22Rv1 (cell line): ENCODE measurements at regions not wholly inside any gene's neighbourhood (a gene's known extent, or its start where the extent isn't known, plus 50 kb on each side); places are given as distances from the start of the nearest gene placed in this dataset.

ENCODE experiments used
- H3K27ac ChIP-seq: fragments of 450-650 bp; 2 replicates; pipeline ENCODE4 v1.5.1; 2017
- CTCF ChIP-seq: fragments of 450-650 bp; IDR thresholded peaks from 2 replicates; pipeline ENCODE4 v1.5.1; 2017; ENCODE audit warnings: mild to moderate bottlenecking
- ZFX ChIP-seq: fragments of 450-650 bp; IDR thresholded peaks from 2 replicates; pipeline ENCODE4 v1.6.1; 2017; ENCODE audit warnings: antibody characterized with exemption, borderline replicate concordance

DNA sequence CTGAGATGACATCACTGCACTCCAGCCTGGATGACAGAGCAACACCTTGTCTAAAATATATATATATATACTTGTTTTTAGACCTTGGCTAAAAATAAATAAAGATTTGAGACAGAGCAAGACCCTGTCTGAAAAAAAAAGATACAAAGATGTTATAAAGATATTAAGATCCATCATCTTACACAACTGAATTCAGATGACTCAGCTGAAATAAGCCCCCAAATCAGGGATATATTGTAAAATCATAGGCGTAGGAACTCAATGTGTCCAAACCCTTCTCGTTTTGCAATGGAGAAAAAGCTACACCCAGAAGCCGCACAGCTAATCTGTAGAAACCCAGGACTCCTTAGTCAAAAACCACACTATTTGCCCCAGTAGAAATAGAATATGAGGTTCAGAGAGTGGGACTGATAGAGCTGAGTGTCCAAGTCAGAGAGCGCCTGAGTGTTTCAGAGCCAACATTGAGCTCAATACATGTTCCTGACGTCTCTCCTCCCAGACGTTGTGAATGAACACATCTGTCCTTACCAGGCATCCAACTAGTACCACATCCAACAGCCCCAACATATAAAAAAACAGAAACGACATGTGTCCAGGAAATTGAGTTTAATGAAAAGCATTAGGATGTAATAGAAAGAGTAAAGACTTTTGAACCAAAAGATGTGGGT is 207.9 kb upstream of the BLID start:
- H3K27ac ChIP-seq, result no peak overlapping the region
- no peak for TF ChIP-seq ZFX
- TF ChIP-seq CTCF, result no peak

DNA sequence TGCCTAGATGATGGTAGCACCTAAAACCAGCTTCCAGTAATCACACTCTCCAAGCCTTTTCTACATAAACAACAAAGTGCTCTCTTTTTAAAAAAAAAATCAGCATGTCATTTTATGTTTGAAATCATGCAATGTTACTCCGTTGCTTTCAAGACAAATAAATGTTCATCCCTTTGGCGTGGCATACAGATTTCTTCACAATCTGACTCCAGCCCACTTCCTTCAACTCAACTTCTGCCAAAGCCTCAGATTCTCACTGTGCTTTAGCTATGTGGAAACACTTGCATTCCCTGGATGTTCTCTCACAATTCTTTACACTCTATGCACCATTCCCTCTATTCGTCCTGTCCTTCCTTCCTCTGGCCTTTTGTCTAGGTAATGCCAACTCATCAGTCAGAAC is 206.3 kb upstream of the BLID start:
- TF ChIP-seq CTCF (no peak), ZFX (no peak)

DNA sequence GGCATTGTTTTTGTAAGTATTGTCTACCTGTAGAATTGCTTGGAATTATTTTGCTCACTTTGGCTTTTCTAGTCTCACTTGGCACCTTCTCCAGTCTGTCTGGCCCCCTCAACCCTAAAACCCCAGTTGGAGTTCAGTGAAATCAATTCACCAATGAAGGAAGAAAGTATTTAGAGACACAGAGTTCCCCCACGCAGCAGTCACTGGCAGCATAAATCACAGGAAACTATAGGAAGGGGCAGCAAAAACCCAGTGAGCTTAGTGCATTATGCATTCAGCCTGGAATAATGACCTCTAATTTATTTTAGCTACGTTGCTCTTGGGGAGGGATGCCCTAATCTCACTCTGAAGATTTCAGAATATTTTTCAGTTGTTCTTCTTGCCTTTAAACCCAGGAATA is 204.7 kb upstream of the BLID start:
- H3K27ac ChIP-seq, result no peak overlapping the region
- TF ChIP-seq CTCF (no peak), ZFX (no peak)

More for the DNA sequence above, 206.3 kb upstream of the BLID start:
- H3K27ac ChIP-seq, result no peak overlapping the region

GRCh38 chr11:122319691-122320620 is 203.9 kb upstream of the BLID start:
- TF ChIP-seq CTCF, result no peak
- no peak for TF ChIP-seq ZFX
- no peak overlapping the region for H3K27ac ChIP-seq

DNA sequence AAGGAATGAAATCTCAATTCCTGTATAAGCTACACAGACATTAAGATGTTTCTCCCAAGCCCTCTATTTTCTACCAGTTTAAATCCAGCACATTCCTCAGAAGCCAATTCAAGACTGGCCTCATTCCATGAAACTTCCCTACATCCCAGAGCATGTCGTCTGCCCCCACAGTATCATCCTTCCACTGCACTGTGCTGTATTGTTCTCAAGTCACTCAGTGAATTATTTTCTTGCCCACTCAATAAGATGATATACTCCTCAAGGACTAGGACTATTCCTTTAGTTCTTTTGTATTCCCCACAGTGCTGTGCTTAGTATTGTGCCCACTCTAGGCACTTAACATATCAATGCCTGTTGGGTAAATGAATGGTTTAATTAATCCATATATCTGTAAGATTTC is 203.1 kb upstream of the BLID start:
- H3K27ac ChIP-seq, result no peak overlapping the region
- no peak for TF ChIP-seq CTCF
- TF ChIP-seq ZFX, result no peak

GRCh38 chr11:122317305-122317704 is 201.3 kb upstream of the BLID start:
- TF ChIP-seq CTCF (no peak), ZFX (no peak)
- H3K27ac ChIP-seq, result no peak overlapping the region

GRCh38 chr11:122313581-122313980 is 197.6 kb upstream of the BLID start:
- no peak for TF ChIP-seq CTCF
- no peak for TF ChIP-seq ZFX
- H3K27ac ChIP-seq, result no peak overlapping the region
